ENCODE measurements at regions not wholly inside any gene's neighbourhood (a gene's known extent, or its start where the extent isn't known, plus 50 kb on each side); places are given as distances from the start of the nearest gene placed in this dataset.

DNA sequence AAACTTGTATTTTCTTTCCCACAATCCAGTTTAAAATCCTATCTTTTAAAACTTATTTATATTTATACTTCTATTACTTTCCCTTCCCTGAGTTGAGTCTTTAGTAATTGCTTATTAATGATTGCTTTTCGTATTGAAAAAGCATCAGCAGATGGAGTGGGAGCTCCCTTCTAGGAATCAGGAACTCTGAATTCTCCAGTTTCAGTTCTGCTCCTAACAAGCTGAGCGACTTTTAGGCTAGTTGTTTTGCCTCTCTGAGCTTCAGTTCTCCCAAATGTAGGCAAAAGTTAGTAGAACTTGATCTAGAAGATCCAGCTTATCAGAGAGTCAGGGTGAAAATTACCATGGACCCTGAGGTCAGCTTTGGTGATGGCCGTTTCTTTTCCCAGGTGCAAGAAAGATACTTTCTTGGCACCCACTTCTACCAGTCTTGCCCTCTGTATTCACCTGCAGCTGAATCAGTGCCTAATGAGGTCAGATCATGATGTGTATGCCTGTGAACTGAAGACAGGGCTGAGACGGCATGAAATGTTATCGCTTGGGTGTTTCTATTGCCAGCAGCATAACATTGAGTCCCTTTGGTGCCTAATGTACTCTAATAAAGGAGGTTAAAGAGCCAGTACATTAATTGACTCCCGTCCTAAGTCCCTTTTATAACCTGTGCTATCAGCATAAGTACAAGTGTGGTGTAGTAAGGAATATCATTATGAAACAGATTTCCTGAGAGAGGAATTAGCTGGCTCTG lies 194.5 kb upstream of the TBC1D5 start:
- no peak for DNase-seq

DNA sequence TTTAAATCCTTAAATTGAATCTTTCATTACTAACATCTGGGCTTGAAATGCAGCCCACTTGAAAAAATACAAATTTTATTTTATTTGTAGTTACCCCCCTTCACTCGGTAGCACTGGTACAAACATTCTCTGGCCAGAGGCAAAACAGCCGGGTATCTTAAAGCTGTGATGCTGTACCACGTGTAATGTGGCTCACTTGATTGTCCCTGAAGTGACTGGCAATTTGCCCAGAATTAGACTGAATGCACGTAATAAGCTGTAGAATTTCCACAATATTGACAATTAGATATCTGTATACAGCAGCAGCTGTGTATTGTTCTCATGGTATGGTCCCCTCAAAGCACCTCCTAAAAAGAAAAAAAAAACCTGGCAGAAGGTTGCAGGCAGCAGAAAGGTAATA lies 192.8 kb upstream of the TBC1D5 start:
- DNase-seq, result no peak

DNA sequence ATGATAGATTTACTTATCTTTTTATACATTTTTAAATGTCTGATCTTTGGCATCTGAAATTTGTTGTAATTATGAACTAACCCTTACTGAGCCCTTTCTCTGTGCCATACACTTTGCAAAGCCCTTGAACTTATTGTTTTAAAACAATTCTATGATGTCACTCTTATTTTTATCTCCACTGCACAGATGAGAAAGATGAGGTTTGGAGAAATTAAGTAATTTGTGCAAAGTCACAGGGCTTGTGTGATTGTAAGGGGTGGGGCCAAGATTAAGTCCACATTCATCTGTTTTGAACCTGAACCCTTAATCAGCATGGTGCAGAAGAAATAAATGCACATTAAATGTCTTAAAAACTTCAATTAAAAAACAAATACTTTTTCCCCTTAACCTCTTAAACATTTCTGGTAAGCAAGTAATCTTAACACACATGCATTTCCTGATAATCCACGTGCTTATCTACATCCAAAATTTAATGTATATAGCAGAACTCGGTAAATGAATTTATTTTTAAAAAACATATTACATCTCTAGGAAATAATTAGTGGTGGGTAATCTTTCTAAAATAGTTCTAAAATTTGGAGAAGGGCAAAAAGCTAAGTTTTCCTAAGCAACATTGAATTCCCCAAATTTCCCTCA lies 189.8 kb upstream of the TBC1D5 start:
- no peak for DNase-seq

DNA sequence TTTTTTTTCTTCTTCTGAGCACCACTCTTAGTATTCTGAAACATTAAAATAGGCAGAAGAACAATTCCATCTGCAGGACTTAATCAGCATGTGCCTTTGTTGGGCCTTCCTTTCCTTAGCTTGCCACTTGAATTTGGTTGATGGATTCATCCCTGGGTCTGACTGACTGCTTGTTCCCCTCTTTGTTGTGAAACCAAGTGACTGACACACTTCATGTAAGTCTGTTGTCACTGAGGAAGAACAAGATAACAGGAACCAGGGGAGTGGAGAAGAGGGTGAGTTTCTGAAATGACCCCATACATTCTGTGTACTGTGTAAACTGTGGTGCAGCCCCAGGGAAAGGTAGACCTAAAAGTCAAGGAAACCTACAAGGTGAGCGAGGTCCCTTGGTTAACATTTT lies 188.7 kb upstream of the TBC1D5 start:
- no peak for DNase-seq

DNA sequence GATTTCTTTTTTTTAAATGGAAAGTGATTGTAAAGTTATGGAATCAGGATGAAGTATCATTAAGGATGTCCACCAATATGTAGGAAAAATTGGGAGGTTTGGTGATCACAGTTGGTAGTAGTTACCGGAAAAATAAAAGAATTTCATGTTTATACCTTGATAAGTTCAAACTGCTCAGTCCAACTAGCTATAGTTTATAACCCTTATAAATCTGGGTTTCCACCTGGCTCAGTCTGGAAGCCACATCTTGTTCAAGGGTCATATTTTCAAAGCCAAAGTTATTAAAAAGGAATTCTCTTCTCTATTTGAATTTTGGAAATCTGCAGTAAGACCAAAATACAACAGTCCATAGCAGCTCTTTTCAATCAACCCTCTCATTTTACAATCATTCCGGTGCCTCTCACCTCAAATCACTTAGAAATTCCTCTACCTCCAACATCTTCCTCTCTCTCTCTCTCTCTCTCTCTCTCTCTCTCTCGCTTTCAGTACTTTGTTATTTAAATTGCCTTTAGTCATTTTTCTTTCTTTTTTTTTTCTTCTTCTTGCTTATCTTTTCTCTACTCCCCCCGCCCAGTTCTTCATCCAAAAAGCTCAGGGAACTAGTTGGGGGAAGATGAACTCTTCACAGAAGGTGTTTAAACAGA lies 186.2 kb upstream of the TBC1D5 start:
- no peak for DNase-seq

DNA sequence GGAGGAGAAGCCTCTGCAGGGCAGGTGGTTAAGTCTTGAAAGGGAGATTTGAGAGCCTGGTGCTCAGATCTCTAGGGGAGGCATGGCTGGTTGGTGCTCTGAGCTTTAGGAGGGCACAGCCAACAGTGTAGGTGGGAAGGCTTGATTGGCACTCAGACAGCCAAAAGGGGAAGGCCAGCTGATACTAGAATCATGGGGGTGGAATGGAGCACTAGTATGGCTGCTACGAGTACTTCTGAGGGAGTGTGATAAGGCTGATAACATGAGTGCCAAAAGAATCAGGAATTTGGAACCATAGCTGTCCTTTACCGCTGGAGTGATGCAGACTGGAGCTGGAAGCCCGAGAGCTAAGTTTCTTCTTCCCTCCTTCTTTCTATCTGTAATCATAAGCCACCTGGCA lies 184.6 kb upstream of the TBC1D5 start:
- DNase-seq, result no peak

DNA sequence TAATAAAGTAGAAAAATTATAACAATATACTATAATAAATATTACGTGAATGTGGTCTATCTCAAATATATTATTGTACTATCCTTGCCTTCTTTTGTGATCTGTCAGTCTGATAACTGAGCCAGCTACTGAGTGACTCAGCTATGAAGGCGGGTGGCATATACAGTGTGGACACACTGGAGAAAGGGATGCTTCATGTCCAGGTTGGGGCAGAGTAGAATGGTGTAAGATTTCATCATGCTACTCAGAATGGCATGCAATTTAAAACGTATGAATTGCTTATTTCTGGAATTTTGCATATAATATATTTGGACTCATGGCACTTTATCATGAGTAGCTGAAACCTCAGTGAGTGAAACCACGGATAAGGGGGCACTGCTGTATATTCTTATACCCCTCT lies 172.9 kb upstream of the TBC1D5 start:
- DNase-seq, result no peak

DNA sequence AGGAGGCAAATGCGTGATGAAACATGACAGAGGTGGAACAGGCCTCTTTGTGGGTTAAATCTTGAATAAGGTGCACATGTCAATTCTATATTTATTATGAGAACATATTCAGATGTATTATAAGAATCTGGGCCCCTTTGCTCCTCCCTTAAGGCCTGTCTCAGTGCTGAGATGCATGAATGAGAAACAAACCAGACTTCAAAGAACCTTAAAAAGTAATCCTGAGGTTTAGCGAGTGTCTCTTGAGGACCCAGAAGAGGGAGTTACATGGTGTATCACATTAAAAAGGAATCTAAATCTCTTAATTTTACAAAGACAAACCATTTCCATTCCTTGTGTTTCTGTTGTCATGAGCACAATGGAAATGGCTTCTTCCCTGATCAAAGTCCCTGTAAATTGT lies 170.9 kb upstream of the TBC1D5 start:
- no peak for DNase-seq

DNA sequence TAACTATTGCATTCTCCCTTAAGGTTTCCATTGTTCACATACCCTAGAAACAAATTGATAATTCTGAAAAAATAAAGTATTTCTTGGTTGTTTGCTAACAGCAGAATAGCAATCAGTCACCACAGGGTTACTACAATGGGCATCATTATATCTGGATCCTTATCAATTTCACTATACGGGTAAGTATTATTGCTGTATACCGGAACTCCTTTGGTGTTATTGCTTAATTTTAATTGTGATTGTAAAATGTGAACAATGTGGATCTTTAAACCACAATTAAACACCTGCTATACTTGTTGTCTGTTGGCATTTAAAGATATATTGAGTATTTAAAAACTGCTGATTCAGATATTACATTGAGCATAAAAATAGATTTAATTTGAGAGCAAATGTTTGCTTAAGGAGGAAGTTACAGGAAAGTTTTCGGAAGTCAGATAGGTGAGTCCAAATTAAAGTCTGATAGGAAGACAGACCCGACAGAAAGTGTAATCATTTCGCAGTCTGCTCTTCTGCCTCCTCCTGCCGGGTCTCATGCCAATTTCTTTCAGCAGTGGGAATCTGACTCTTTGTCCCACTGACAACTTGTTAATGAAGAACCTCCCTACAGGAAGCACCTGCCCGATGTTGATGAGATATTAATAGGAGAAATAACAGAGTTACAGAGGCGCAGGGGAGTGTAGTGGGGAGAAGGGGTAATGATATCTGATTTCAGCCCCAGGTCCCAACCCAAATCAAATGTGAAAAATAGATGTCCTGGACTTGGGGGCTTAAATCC lies 169.7 kb upstream of the TBC1D5 start:
- no peak for DNase-seq

DNA sequence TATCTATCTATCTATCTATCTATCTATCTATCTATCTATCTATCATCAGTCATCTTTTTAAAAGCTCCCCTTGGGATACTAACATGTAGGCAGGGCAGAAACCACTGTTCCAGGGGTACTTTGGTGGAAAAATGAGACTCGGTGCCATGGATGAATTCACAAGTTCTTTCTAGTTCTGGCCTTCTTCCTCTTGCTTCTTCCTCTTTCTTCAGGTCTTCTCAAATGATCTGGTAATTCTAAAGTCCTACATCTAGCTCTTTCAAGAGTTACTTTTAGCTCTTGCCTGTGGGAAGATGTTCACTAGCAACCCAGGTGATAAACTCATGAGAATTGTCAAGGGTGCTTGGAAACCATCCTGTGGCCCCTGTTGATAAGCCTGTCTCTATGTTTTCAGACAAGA lies 168.5 kb upstream of the TBC1D5 start:
- DNase-seq, result no peak

DNA sequence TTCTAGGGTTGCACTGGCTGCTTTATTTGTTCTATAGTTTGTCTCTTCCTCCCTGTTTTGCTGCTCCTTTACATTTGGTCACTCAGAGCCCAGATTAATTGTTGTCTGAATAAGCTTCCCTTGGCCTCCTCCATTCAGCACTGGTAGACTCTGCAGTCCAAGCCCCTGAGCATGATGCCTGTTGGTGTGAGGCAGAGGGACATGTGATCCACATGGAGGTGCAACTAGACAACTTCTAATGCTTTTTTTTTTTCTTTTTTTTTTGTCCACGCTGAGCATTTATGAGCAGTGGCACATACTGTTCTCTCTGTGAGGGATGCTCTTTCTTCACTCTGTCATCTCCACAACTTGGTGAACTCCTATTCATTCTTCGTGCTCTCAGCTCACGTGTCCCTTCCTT lies 167.3 kb upstream of the TBC1D5 start:
- no peak for DNase-seq

DNA sequence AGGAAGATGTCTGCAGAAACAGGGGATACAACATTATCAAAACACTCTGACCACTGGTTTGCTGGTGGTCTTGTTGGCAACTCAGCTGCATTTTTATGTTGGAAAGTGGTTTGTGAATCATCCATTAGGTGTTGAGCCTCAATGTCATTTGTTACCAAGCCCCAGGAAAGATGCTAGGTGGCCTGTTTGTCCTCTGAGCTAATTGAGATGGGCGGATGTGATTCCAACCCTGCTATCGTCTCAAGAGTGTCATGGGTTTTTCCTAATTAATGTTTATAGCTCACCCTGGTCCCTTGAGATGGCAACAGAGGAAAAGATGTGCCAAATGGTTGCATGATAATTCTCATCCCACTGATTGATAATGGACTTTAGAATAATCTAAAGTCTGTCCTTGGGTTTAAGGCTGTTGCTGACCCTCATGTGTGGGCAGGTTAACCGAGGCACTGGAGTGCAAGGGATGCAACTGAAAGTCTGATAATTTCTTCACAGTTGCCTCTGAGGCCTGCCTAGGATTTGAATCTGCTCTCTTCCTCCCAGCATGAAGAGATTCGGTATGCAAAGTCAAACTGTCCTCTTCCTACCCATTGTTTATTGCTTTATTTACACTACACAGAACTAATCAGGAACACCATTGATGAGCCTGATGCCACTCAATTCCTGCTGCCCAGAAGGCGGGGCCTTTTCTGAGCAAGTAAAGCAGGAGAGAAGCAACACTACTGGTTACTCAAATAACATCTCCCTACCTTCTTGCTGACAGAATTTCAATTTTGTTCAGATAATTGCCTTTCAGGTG lies 166.2 kb upstream of the TBC1D5 start:
- DNase-seq, result no peak

DNA sequence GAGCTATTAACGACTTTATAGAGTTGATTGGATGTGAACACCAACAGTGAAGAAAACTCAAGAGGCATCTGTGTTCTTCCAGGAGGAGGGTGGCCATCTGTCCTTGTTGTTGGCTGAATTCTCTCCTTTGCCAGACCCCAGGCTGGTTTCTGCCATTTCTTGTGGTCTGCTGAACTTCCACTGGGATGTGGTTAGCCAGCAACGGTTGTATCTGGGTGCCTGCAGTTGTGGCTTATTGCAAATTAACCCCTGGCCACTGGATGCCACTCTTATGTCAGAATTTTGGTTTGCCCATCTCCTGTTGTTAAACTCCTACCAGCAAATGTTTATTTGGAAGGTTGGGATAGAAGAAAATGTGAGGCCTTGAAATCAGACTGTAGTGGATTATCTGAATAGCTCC lies 163.6 kb upstream of the TBC1D5 start:
- DNase-seq, result no peak

DNA sequence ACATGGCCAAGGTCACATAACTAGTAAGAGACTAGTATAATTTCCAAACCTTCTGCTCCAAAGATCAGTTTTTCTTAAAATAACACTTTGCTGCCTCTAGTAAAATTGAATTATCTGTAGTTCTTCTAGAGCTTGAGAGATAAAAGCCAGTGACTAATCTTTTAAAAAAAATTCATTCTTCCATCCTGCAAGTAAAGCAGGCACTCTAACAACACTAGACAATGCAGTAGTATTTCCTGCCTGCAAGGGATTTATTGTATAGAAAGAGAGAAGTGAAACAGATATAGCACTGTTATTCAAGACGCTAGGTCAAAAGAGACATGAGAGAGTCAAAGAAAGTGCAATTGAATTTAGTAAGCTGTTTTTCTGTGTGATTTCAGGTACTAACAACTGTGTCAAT lies 159.5 kb upstream of the TBC1D5 start:
- DNase-seq, result no peak

DNA sequence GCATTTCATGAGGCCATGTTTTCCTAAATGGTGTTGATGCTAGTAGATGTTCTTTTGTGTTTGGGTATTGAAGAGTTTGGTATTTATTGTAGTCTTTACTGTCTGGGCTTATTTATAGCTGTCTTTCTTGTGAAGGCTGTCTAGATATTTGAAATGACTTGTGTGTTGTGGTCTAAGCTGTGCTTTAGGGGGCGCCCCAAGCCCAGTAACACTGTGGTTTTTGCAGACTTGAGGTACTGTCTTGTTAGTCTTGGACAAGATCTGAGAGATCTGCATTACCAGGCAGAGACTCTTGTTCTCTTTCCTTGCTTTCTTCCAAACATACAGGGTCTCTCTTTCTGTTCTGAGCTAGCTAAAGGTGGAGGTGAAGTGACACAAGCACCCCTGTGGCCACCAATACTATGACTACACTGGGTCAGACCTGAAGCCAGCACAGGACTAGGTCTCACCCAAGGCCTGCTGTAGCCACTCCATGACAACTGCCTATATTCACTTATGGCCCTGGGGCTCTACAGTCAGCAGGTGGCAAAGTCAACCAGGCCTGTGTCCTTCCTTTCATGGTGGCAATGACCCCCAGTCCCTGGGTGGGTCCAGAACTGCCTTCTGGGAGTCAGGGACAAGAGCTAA lies 152.1 kb upstream of the TBC1D5 start:
- DNase-seq, result peak; percentile 44 to 56

DNA sequence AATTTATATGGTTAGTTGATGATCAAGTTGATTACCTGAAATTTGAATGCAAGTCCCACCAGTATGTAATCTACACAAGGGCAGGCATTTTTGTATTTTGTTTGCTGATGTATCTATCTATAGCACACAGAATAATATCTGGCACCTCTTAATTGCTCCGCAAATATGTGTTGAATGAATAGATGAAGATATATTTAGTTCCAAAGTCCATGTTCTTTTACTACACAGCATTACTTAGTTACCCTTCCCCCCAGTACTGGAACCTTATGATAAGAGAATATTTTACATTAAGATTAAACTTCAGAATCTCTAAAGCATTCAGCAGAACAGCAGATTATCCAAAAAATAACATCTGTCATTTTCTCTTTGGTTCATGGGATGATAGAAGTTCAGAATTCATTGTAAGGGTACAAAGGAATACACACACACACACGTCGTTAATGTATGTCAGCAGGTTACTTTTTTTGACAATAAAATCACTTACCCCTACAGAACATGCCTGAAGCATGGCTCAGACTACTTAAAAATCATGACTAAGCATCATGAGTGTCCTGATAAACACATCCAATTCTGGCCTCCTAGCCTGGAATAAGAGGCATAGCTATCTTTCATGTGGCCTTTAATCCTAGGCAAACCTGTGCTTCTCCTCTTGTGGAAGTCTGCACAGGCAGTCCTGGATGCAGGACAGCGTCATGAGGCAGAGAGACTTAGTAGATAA lies 148.9 kb upstream of the TBC1D5 start:
- no peak for DNase-seq

DNA sequence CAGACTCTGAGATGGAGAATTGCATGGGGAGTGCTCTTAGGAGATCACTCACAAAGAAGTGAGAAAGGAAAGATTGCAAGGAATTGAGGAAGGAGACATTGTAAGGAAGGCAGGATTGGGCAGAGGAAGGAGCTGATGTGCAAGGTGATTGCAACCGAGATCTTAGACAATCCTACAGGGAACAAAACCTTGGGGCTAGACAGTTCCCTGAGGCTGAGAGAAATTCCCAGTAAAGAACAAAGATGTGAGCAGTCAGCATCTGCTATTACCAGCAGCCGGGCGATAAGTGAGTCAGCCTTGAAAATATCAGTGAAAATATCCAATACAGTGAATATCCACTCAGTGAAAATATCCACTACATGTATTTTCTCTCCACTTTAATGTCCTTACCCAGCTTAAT lies 143.6 kb upstream of the TBC1D5 start:
- no peak for DNase-seq

DNA sequence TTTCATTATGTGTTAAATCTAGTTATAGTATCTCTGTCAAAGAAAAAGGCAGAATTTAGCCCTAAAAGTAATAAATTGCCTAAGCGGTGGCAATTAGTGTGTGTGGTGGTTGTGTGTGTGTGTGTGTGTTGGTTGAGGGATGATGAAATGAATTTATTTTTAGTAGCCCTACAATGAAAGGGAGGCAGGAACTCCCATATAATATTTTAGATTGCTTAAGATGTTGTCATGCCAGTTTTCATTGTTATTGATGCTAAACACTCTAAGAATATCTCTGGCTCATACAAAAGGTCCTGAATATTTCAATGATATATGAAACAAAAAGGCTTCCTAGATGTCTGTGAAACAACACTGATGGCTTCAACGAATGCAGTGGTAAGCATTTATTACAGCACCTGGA lies 140.6 kb upstream of the TBC1D5 start:
- DNase-seq, result no peak

DNA sequence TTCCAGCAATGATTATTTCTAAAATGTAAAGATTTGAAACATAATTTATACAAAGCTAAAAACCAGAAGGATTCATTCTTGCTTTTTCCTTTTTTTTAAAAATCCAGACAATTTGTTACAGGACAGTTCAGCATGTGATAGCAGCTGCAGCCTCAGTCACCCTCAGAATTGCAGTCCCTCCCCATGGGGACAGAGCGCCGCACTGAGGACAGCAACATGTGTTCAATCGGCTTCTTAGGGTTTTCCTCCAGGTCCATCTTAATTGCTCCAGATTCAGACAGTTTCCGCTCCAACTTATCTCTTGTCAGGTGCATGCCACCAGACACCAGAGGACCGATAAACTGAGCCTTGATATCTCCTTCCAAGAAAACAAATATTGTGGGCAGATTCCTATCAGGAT lies 134.9 kb upstream of the TBC1D5 start:
- no peak for DNase-seq

DNA sequence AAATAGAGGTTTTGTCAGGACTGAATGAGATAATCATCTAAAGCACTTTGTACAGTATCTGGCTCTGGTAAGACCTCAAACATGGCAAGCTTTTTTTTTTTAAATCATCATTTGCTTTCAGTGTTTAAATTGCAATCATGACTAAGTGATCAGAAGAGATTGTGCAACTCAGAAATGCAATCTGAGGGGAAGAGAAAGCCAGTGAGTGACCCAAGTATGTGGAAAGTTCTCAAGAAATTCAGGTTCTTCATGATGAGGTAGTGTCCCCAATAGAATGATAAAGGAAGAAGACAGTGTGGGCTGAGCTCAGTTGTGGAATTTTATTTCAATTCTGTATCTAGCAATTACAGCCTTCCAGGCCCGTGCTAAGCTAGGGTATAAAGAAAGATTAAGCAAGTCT lies 132.2 kb upstream of the TBC1D5 start:
- no peak for DNase-seq

DNA sequence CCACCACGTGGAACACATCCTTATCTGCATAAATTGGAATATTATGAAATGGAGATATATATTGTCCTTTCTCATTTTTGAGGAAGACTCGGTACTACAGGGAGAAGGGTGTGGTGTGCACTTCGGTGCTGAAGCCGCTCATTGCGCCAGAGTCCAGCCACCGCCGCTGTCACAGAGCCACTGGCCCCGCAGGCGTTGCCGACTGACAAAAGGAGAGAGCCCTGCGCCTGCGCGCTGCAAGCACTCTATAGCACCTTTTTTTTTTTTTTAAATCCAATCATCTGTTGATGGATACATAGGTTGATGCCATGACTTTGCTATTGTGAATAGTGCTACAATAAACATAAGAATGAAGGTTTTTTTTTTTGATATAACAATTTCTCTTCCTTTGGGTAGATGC lies 130.0 kb upstream of the TBC1D5 start:
- no peak for DNase-seq

DNA sequence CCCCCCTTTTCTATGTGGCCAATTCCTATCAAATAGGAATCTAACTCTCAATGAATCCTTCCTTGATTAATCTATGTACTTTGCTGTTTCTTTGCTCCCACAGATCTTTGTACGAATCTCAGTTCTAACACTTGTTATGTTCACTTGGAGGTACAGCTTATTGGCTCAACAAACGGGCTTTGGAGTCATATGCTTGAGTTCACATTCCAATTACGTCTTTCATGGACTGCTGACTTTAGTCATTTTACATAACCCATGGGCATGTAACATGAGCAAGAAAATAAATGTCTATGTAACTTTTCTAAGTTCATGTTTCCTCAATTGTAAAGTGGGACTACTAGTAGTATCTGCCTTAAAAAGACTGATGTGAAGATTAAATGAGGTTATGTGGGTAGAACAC lies 123.2 kb upstream of the TBC1D5 start:
- DNase-seq, result no peak
